Embryonic facial prominence (tissue), 1 donor: ENCODE measurements at regions not wholly inside any gene's neighbourhood (a gene's known extent, or its start where the extent isn't known, plus 50 kb on each side); places are given as distances from the start of the nearest gene placed in this dataset.
A peak's percentile ranks its signal among the peaks of the same experiment; 100 is the strongest.
"Not testable (repeated sequence)": the region's sequence is repeated elsewhere in the genome, so short reads cannot be mapped to it uniquely, and the experiment has no call there.

Experiments
- DNase-seq: peaks from one replicate; pipeline ENCODE4 v3.0.0-alpha.2; 2016; ENCODE audit errors: extremely low spot score

- DNase-seq, result no peak
Observed at GRCh38 chr3:126292318-126293070, 64.7 kb downstream of the KLF15 start.

DNA sequence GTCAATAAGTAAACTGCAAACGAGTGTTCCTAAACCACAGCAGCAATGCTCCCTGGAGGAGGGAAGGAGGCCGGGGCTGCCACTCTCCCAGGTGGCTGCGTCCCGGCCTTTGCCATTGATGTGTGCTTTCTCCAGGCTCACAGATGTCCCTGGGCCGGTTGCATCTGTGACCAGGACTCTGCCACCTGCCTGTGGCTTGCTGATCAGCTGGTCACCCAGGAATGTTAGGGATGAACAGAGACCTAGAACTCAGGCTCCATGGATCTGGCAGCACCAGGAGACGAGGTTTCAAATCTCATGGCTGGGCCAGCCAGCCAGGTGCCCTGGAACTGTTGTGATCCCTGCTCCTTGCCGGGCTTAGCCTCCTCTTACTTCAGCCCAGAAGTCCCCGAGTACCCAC lies 65.7 kb downstream of the KLF15 start:
- no peak for DNase-seq

GRCh38 chr3:126291061-126291460 lies 66.1 kb downstream of the KLF15 start:
- DNase-seq, result no peak

GRCh38 chr3:126290325-126290724 lies 66.9 kb downstream of the KLF15 start:
- DNase-seq, result no peak

DNA sequence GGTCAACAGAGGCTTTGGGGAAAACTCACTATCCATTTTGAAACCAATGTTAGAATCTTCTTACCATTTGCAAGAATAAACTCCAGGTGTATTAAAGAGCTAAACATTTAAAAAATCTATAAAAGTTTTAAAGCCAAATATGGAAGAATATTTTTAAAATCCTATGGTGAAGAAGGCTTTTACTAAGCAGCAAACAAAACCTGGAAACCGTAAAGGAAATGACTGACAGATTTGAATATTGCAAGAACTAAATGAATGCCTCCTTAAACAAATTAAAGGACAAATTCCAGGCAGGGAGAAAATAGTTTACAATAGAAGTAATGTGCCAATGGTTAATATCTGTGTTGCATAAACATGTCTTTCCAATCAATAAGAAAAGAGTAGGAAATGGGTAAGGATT lies 68.1 kb downstream of the KLF15 start:
- no peak for DNase-seq

GRCh38 chr3:126288314-126288713 lies 68.9 kb downstream of the KLF15 start:
- DNase-seq, result no peak

- peak; percentile 30 for DNase-seq
Observed at GRCh38 chr3:126287536-126288241, 69.5 kb downstream of the KLF15 start.

DNA sequence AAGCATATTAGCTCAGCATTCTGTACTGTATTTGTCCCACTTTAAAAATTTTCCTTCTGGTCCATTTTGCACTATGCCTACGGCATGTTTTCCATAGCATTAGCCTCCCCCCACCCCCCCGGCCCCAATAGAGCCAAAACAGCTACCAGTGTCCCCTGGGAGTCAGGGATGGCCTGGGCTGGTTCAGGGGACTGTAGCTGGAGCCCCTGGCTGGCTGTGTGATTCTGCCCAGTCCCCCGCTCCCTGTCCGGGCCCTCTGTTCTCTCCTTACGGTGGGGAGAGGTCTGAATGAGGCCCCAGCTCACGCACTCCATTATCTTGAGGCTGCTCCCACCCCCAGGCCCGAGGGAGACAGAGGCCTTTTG lies 70.1 kb downstream of the KLF15 start:
- no peak for DNase-seq

GRCh38 chr3:126285369-126285768 lies 71.8 kb downstream of the KLF15 start:
- no peak for DNase-seq

DNA sequence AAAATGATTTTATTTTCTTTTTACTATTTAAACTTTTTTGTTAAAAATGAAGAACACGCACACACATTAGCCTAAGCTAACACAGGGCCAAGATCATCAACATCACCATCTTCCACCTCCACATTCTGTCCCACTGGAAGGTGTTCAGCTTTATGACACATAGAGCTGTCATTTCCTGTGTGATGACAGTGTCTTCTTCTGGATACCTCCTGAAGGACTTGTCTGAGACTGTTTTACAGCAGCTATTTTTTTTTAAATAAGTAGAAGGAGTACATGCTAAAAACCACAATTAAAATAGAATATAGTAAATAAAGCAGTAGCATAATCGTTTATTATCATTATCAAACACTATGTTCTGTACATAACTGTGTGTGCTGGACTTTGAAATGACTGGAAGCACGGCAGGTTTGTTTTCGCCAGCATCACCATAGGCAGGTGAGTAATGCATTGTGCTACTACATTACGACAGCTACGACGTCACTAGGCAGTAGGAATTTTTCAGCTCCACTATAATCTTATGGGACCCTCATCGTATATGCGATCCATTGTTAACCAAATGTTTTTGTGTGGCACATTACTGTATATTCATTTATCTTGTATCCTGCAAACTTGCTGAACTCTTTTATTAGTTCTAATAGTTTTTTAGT lies 72.8 kb downstream of the KLF15 start:
- no peak for DNase-seq

- DNase-seq, result not testable (repeated sequence)
Observed at GRCh38 chr3:126283651-126284050, 73.6 kb downstream of the KLF15 start.

DNA sequence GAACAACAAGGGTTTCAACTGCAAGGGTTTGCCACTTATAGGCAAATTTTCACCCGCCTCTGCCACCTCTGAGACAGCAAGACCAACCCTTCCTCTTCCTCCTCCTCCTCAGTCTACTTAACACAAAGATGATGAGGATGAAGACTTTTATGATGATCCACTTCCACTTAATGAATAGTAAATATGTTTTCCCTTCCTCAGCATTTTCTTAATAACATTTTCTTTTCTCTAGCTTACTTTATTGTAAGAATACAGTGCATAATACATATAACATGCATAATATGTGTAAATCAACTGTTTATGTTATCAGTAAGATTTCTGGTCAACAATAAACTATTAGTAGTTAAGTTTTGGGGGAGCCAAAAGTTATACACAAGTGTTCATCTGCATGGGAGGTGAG lies 77.4 kb downstream of the KLF15 start:
- no peak for DNase-seq

DNA sequence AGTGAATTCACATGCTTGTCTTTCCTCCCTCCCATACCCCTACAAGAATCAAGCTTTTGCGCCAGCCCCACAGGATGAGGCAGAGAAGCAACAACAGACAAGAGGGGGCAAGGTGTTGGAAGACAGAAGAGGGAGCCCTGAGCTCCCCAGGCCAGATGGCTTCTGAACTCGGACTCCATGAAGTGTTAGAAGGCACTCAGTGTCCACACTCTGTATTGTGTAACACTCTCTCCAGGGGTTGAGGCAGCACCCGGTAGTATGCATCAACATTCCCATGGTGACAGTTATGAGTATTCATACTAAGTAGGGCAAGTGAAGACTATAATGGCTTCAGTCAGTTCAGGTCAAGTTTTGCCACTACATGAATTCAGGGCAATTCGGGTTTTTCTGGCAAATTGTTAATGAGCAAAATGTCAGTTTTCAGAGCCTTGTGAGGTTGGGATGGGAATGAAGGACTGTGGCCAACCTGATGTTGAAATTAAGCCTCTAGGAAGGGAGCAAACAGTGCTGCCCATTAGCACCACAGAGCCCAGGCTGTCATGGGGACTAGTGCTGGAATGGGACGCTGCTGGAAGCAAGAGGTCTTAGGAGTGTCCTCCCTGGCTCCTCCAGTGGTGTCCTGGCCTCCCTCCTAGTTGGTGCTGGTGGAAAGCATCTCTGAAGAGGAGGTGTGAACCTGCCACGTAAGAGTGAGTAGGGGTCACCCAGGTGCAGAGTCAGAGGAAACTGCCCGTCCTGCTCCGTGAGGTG lies 79.4 kb downstream of the KLF15 start:
- no peak for DNase-seq

- no peak for DNase-seq
Observed at GRCh38 chr3:126275620-126275904, 81.6 kb downstream of the KLF15 start.

- no peak for DNase-seq
Observed at GRCh38 chr3:126274735-126275619, 82.2 kb downstream of the KLF15 start.

DNA sequence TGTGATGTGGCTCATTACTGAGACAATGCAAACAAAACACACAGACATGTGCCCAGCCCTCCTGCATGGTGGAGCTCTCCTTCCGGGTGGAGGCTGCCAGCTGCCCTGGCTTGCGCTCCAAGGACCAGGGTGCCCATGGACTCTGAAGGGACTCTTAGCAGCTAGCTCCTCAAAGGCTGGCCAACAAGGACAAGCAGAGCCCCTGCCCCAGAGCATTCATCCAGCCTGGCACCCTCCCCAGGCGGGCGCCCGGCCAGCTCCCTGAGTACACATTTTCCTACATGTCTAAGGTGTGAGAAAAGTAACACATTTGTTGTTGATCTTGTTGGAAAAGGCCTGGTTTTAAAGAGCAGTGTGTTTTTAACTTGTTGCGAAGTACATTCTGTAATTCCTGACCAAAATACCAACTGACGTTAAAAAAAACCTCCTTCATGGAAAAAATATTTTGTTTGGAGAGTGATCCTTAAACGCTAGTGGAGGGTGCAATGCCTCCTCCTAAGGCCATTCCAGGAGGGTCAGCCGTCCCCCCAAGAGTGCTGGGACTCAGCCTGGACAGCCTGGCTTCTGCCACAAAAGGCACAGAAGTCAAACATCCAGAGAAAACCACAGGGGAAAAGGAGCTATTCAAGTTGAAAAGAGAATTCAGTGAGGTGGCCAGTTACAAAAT lies 86.9 kb downstream of the KLF15 start:
- DNase-seq, result no peak

DNA sequence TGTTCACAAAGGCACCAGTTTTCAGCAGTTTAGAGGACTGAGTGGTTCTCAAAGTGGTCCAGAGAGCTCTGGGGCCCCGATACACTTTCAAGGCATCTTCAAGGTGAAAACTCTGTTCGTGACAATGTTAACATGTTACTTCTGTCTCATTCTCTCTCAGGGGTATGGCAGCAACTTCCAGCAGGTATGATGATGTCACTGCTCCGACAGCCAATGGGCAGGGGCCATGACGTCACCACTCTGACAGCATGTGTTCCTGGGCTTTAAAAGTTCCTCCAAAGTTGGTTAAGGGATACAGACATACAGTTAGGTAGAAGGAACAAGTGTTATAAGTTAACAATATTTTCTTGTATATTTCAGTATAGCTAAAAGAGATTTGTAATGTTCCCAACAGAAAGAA lies 87.9 kb downstream of the KLF15 start:
- DNase-seq, result no peak

- DNase-seq, result no peak
Observed at GRCh38 chr3:126268866-126269265, 88.3 kb downstream of the KLF15 start.

DNA sequence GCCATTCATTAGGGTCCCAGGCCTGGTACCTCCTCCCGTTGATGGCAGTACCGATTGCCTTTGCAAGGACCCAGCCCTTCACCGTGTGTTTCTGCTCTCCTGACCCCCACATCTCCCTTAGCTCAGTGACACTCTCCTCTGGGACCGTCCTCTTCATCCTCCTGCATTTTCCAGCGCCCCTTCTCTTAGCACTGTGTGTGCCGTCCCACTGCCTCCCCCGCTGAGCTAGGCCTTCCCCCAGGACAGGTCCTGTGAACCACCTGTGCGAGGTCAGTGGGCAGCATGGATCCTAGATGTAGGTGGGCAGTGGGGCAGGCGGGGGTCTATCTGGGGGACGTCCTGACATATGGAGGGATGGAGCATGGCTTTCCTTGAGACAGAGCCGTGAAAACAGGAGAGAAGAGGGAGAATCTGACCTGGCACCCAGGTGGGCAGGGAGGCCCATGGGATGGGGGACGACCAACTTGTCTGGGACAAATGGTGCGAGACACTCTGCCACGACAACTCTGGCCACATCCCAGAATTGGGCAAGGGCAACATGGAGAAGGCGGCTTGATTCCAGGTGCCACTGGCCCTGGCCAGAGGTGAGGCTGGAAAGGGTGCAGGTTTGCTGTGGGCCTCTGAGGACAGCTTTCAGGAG lies 87.7 kb upstream of the ALDH1L1 start:
- no peak for DNase-seq

DNA sequence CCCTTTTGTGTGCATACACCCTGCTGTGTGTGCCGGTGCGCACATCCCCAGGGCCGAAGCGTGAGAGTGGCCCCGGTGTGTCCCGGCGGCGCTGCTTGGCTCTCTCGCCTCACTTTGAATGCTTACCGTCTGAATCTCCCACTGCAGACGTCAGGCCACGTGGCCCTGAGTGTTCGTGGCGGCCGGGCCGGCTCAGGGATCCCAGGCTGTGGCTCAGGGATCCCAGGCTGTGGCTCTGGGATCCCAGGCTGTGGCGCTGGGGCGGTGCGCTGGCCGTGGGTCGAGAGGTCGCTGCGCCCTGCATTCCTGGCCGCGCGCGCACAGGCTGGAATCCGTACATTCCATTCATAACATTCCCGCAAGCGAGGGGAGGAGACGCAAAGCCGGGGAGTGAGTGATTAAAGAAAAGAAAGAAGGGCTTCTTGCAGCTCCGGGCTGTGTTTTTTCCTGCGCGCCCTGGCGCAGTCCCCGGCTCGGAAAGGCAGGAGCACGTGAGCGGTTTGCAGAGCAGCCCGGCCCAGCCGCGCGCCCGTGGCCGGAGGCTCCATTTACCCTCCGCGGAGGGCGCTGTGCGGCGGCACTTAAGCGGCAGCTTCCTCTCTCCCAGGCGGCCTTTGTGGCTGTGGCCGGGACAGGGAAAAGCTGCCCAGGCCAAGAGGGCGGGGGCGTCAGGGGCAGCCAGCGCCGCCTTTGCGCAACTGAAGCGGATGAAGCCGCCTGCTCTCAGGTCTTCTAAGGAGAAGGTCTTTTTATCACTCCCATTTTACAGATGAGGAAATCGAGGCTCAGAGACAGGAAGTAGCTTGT lies 87.0 kb upstream of the ALDH1L1 start:
- peak; percentile 33 for DNase-seq
